SK-N-SH (cell line): ENCODE measurements at regions not wholly inside any gene's neighbourhood (a gene's known extent, or its start where the extent isn't known, plus 50 kb on each side); places are given as distances from the start of the nearest gene placed in this dataset.

Source experiments
- CTCF ChIA-PET: fragments of 300-600, 350-600 bp; formaldehyde crosslinking; extraction: SDS; loops from one replicate; lab custom pipeline; 2021; lab: Yijun Ruan, JAX
- POLR2A ChIA-PET: fragments of 350-600 bp; sonication (Branson Sonifier 250); formaldehyde crosslinking; extraction: SDS; loops from one replicate; lab custom pipeline; 2020; ENCODE audit warnings: antibody characterized with exemption, inconsistent platforms; lab: Yijun Ruan, JAX
- DNase-seq: peaks from one replicate; pipeline ENCODE4 v3.0.0; 2012
- H2AFZ ChIP-seq: fragments of 200-600 bp; sonication (generic); 2 replicates; pipeline ENCODE4 v1.8.1; 2016; ENCODE audit warnings: antibody characterized with exemption, mild to moderate bottlenecking, low read depth
- H3F3A ChIP-seq: fragments of 200-600 bp; sonication (generic); replicated peaks from 2 replicates; pipeline ENCODE3; 2016; ENCODE audit warnings: antibody characterized with exemption, mild to moderate bottlenecking; ENCODE audit not compliant: insufficient read depth
- H3K27ac ChIP-seq, 2 experiments: fragments of 200-500 bp in 1 of 2; fragments of 200-600 bp in 1 of 2; sonication (Bioruptor generic) in 1 of 2; sonication (generic), shearing (Covaris generic) in 1 of 2; 2 replicates each; pipeline versions ENCODE4 v1.5.1 to v1.6.1; 2014 to 2016; ENCODE audit warnings: low read depth in 2 of 2, inconsistent platforms in 1 of 2, low read length in 1 of 2, mild to moderate bottlenecking in 1 of 2, mixed read lengths in 1 of 2
- H3K27me3 ChIP-seq: fragments of 200-600 bp; sonication (generic), shearing (Covaris generic); 2 replicates; pipeline ENCODE4 v1.6.1; 2016; ENCODE audit warnings: mixed run types; ENCODE audit not compliant: insufficient read depth
- H3K36me3 ChIP-seq, 2 experiments: fragments of 200-500 bp in 1 of 2; fragments of 200-600 bp in 1 of 2; sonication (Bioruptor generic) in 1 of 2; sonication (generic) in 1 of 2; replicated peaks in 1 of 2; 2 replicates each; pipeline versions ENCODE3 to v1.5.1; 2014 to 2016; ENCODE audit warnings: low read length in 1 of 2, mild to moderate bottlenecking in 1 of 2; ENCODE audit not compliant: insufficient read depth in 2 of 2, control insufficient read depth in 1 of 2
- H3K4me1 ChIP-seq, 2 experiments: fragments of 200-500 bp in 1 of 2; fragments of 200-600 bp in 1 of 2; sonication (Bioruptor generic) in 1 of 2; sonication (generic), shearing (Covaris generic) in 1 of 2; 2 replicates each; pipeline versions ENCODE4 v1.5.1 to v1.6.1; 2014 to 2016; ENCODE audit warnings: low read depth in 1 of 2, low read length in 1 of 2, mixed run types in 1 of 2; ENCODE audit not compliant: insufficient read depth in 2 of 2, control insufficient read depth in 1 of 2
- H3K4me2 ChIP-seq: fragments of 200-600 bp; sonication (generic), shearing (Covaris generic); 2 replicates; pipeline ENCODE4 v1.6.1; 2017; ENCODE audit warnings: mixed run types
- H3K4me3 ChIP-seq, 2 experiments: fragments of 200-500 bp in 1 of 2; fragments of 200-600 bp in 1 of 2; sonication (Bioruptor generic) in 1 of 2; sonication (generic), shearing (Covaris generic) in 1 of 2; 2 replicates each; pipeline versions ENCODE4 v1.5.1 to v1.8.1; 2014 to 2016; ENCODE audit warnings: low read depth in 2 of 2, inconsistent platforms in 1 of 2, low read length in 1 of 2, mild to moderate bottlenecking in 1 of 2, mixed read lengths in 1 of 2, moderate library complexity in 1 of 2
- H3K79me2 ChIP-seq: fragments of 200-600 bp; sonication (generic); 2 replicates; pipeline ENCODE4 v1.8.1; 2017; ENCODE audit warnings: mild to moderate bottlenecking; ENCODE audit not compliant: insufficient read depth
- H3K9ac ChIP-seq: fragments of 200-600 bp; sonication (generic); 2 replicates; pipeline ENCODE4 v1.6.1; 2017; ENCODE audit warnings: mixed run types
- H3K9me2 ChIP-seq: fragments of 200-600 bp; sonication (generic); 2 replicates; pipeline ENCODE4 v1.6.1; 2017; ENCODE audit warnings: mixed run types
- H3K9me3 ChIP-seq: fragments of 200-600 bp; sonication (generic); 2 replicates; pipeline ENCODE4 v1.6.1; 2017; ENCODE audit warnings: mixed run types, mild to moderate bottlenecking, moderate library complexity
- H4K20me1 ChIP-seq: fragments of 200-600 bp; sonication (generic); 2 replicates; pipeline ENCODE4 v1.6.1; 2017; ENCODE audit warnings: mild to moderate bottlenecking, mixed run types; ENCODE audit not compliant: insufficient read depth
- CHD2 ChIP-seq: fragments of 150-350 bp; IDR thresholded peaks from 2 replicates; pipeline ENCODE4 v1.6.1; 2018; ENCODE audit warnings: low read length; ENCODE audit not compliant: partially characterized antibody
- EP300 ChIP-seq, 2 experiments: IDR thresholded peaks; 2 replicates each; pipeline versions ENCODE4 v1.4.0 to v1.6.1; 2012; ENCODE audit warnings: borderline replicate concordance in 1 of 2, low read depth in 1 of 2, low read length in 1 of 2
- EZH2phosphoT487 ChIP-seq: fragments of 200-600 bp; sonication (generic); IDR thresholded peaks from 2 replicates; pipeline ENCODE4 v1.6.1; 2017; ENCODE audit warnings: low read depth, mixed run types, mild to moderate bottlenecking, antibody characterized with exemption, moderate library complexity, borderline replicate concordance
- FOXJ3 ChIP-seq: sonication (generic); formaldehyde crosslinking; IDR thresholded peaks from 2 replicates; pipeline ENCODE4 v1.5.1; 2020; ENCODE audit warnings: mild to moderate bottlenecking, missing genetic modification reagents
- FOXM1 ChIP-seq: IDR thresholded peaks from 2 replicates; pipeline ENCODE4 v1.4.0; 2012; ENCODE audit warnings: low read depth, mild to moderate bottlenecking
- GATA2 ChIP-seq: sonication (generic); formaldehyde crosslinking; IDR thresholded peaks from 2 replicates; pipeline ENCODE4 v1.5.0; 2020; ENCODE audit warnings: mild to moderate bottlenecking, missing genetic modification reagents
- JUND ChIP-seq: IDR thresholded peaks from 2 replicates; pipeline ENCODE4 v1.4.0; 2012
- MEF2A ChIP-seq: IDR thresholded peaks from 2 replicates; pipeline ENCODE4 v1.4.0; 2012; ENCODE audit warnings: low read depth, borderline replicate concordance
- NFIC ChIP-seq: IDR thresholded peaks from 2 replicates; pipeline ENCODE4 v1.4.0; 2012; ENCODE audit warnings: borderline replicate concordance
- NRF1 ChIP-seq: IDR thresholded peaks from 2 replicates; pipeline ENCODE4 v1.6.1; 2012; ENCODE audit warnings: low read depth, mild to moderate bottlenecking, low read length
- RAD21 ChIP-seq: IDR thresholded peaks from 2 replicates; pipeline ENCODE4 v1.6.1; 2012; ENCODE audit warnings: mild to moderate bottlenecking, low read length
- SMC3 ChIP-seq: IDR thresholded peaks from 2 replicates; pipeline ENCODE4 v1.6.1; 2012; ENCODE audit warnings: low read depth, low read length, improper control_type of control experiment
- TAF1 ChIP-seq: IDR thresholded peaks from 2 replicates; pipeline ENCODE4 v1.6.1; 2012; ENCODE audit warnings: low read depth, mild to moderate bottlenecking, low read length, moderate library complexity, borderline replicate concordance
- TCF12 ChIP-seq: IDR thresholded peaks from 2 replicates; pipeline ENCODE4 v1.4.0; 2012
- WGBS: methylation state at CpG from one replicate; pipeline ENCODE4 v1.1.6; 2017; ENCODE audit warnings: low lambda C conversion rate; 5-methylcytosine and 5-hydroxymethylcytosine counted together
- TF ChIP-seq, protein P1 (sequence below): fragments of 150-350 bp; IDR thresholded peaks from 2 replicates; pipeline ENCODE4 v1.6.1; 2017; ENCODE audit warnings: antibody characterized with exemption, low read length, low read depth, borderline replicate concordance
- TF ChIP-seq, protein P2 (sequence below): IDR thresholded peaks from 2 replicates; pipeline ENCODE4; 2012
- TF ChIP-seq, protein P3 (sequence below): fragments of 150-350 bp; IDR thresholded peaks from 2 replicates; pipeline ENCODE4 v1.6.1; 2016; ENCODE audit warnings: mild to moderate bottlenecking, low read depth, low read length
- TF ChIP-seq, protein P4 (sequence below): IDR thresholded peaks from 2 replicates; pipeline ENCODE4 v1.4.0; 2012; ENCODE audit warnings: low read depth, borderline replicate concordance

DNA sequence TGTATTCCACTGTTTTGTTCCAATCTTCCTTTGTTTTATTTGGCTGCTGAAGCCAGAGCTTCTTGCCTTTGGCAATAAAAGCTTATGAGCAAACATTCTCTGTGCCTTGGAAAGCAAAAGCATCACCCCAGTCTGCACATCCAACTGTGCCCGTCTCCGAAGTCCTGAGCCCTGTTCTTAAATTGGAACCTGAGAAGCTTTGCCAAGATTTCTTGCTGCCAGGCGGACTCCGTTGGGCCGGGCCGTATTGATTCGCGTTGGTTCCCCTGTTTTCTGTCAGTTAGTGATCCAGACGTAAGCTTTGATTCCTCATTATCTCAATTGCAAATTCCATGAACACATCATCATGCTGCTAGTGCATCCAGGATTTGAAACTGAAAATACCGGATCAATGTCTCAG, 793.0 kb downstream of the OLFM4 start:
- ChIA-PET POLR2A (no interaction called here), CTCF (no interaction called here)
- H3K4me3 ChIP-seq = no peak overlapping the region
- no peak overlapping the region for H3K27ac ChIP-seq
- no peaks in the 10 kb centered on the region for H3K9me2 ChIP-seq
- no peaks in the 10 kb centered on the region; the same call in 1 of the 2 replicates for H3K9me3 ChIP-seq
- no peak overlapping the region for H3K4me2 ChIP-seq
- WGBS = 15% methylated on average over 10 of the region's 10 CpGs
- TF ChIP-seq TAF1 (no peak), GATA2 (CRISPR knock-in tag) (no peak), SMC3 (no peak), NFIC (no peak), FOXJ3 (no peak), EP300 (IDR thresholded peaks at IDR 0.05; ENCODE audit: borderline replicate concordance in 1 of 2, low read depth in 1 of 2, low read length in 1 of 2) (no peak)
- TF ChIP-seq, protein P1, sequence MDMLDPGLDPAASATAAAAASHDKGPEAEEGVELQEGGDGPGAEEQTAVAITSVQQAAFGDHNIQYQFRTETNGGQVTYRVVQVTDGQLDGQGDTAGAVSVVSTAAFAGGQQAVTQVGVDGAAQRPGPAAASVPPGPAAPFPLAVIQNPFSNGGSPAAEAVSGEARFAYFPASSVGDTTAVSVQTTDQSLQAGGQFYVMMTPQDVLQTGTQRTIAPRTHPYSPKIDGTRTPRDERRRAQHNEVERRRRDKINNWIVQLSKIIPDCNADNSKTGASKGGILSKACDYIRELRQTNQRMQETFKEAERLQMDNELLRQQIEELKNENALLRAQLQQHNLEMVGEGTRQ = no peak
- H3K79me2 ChIP-seq = no peaks in the 10 kb centered on the region
- H4K20me1 ChIP-seq = no peaks in the 10 kb centered on the region
- H3K27me3 ChIP-seq = no peaks in the 10 kb centered on the region
- no peaks in the 10 kb centered on the region for H3K36me3 ChIP-seq
- DNase-seq = no peak
- H3K9ac ChIP-seq = no peak overlapping the region
- no peaks in the 10 kb centered on the region for H3F3A ChIP-seq
- no peaks in the 10 kb centered on the region for H3K4me1 ChIP-seq
- no peak overlapping the region for H2AFZ ChIP-seq

DNA sequence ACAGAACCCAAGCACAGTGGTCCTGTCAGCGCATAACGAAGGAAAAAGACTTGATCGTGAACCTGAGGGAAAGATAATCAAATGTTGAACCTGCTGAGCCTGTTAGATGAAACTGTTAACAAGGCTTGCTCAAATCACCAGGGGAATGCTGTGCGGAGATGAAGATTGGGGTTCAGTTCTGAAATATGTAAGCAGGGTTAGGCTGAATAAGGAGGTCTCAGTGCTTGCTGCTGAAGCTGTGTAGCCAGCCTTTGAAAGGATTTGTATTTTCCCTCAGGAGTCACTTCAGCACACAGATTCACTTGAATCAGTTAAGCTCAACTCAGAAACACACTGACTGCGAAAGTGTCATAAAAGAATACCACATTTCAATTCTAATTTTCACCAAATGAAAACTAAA, 793.5 kb downstream of the OLFM4 start:
- H2AFZ ChIP-seq = no peak overlapping the region
- no peak for TF ChIP-seq CHD2
- TF ChIP-seq MEF2A = no peak
- no peak for TF ChIP-seq JUND
- TF ChIP-seq, protein P2, sequence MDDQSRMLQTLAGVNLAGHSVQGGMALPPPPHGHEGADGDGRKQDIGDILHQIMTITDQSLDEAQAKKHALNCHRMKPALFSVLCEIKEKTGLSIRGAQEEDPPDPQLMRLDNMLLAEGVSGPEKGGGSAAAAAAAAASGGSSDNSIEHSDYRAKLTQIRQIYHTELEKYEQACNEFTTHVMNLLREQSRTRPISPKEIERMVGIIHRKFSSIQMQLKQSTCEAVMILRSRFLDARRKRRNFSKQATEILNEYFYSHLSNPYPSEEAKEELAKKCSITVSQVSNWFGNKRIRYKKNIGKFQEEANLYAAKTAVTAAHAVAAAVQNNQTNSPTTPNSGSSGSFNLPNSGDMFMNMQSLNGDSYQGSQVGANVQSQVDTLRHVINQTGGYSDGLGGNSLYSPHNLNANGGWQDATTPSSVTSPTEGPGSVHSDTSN = no peak
- no peak for TF ChIP-seq TAF1
- TF ChIP-seq FOXM1 = no peak
- TF ChIP-seq, protein P3, sequence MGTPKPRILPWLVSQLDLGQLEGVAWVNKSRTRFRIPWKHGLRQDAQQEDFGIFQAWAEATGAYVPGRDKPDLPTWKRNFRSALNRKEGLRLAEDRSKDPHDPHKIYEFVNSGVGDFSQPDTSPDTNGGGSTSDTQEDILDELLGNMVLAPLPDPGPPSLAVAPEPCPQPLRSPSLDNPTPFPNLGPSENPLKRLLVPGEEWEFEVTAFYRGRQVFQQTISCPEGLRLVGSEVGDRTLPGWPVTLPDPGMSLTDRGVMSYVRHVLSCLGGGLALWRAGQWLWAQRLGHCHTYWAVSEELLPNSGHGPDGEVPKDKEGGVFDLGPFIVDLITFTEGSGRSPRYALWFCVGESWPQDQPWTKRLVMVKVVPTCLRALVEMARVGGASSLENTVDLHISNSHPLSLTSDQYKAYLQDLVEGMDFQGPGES = no peak
- TF ChIP-seq NRF1 = no peak
- TF ChIP-seq RAD21 = no peak
- TF ChIP-seq, protein P4, sequence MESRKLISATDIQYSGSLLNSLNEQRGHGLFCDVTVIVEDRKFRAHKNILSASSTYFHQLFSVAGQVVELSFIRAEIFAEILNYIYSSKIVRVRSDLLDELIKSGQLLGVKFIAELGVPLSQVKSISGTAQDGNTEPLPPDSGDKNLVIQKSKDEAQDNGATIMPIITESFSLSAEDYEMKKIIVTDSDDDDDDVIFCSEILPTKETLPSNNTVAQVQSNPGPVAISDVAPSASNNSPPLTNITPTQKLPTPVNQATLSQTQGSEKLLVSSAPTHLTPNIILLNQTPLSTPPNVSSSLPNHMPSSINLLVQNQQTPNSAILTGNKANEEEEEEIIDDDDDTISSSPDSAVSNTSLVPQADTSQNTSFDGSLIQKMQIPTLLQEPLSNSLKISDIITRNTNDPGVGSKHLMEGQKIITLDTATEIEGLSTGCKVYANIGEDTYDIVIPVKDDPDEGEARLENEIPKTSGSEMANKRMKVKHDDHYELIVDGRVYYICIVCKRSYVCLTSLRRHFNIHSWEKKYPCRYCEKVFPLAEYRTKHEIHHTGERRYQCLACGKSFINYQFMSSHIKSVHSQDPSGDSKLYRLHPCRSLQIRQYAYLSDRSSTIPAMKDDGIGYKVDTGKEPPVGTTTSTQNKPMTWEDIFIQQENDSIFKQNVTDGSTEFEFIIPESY = no peak
- no peak for TF ChIP-seq NFIC
- TF ChIP-seq EZH2phosphoT487 = no peak
- no peak for TF ChIP-seq TCF12
- TF ChIP-seq, all 33 proteins: peak for 0
- H3K27ac ChIP-seq = no peak overlapping the region
- no peak overlapping the region for H3K4me2 ChIP-seq
- no peaks in the 10 kb centered on the region for H3K79me2 ChIP-seq
- H3K27me3 ChIP-seq = no peaks in the 10 kb centered on the region
- no peak overlapping the region for H3K4me3 ChIP-seq
- no peaks in the 10 kb centered on the region for H3K9me2 ChIP-seq
- H3K4me1 ChIP-seq = no peaks in the 10 kb centered on the region
- H3F3A ChIP-seq = no peaks in the 10 kb centered on the region
- H3K9ac ChIP-seq = no peak overlapping the region
- H3K36me3 ChIP-seq = no peaks in the 10 kb centered on the region
- ChIA-PET CTCF (no interaction called here), POLR2A (no interaction called here)
- no peaks in the 10 kb centered on the region; the same call in 1 of the 2 replicates for H3K9me3 ChIP-seq
- H4K20me1 ChIP-seq = no peaks in the 10 kb centered on the region
- DNase-seq = no peak
- WGBS = 52% methylated on average over 5 of the region's 5 CpGs
